IMR-90 (cell line): ENCODE measurements at regions not wholly inside any gene's neighbourhood (a gene's known extent, or its start where the extent isn't known, plus 50 kb on each side); places are given as distances from the start of the nearest gene placed in this dataset.

Source experiments
- ATAC-seq: fragments of 200-7000 bp; cut with Tn5 transposase; 2 replicates; pipeline ENCODE4 v1.9.1; 2020; ENCODE audit warnings: low read depth, mild to moderate bottlenecking, moderate library complexity
- BruUV-seq: library from RNA; stranded (reverse); fragments of 400-500 nt; replicated peaks from 2 replicates; lab custom pipeline; 2021; lab: Mats Ljungman, UMichigan
- CTCF ChIA-PET: fragments of 300-600 bp; formaldehyde crosslinking; extraction: SDS; loops from one replicate; lab custom pipeline; 2021; ENCODE audit warnings: antibody characterized with exemption; lab: Yijun Ruan, JAX
- POLR2A ChIA-PET: fragments of 300-600 bp; sonication (Branson Sonifier 250); formaldehyde crosslinking; loops from one replicate; lab custom pipeline; 2022; ENCODE audit warnings: antibody characterized with exemption; ENCODE audit not compliant: unreplicated experiment; lab: Charles Lee
- DNase-seq: peaks from one replicate; pipeline ENCODE4 v3.0.0; 2013
- H2AFZ ChIP-seq: replicated peaks from 2 replicates; pipeline ENCODE3; 2013; ENCODE audit warnings: low read length, mild to moderate bottlenecking; ENCODE audit not compliant: poor library complexity
- H2AK5ac ChIP-seq: 2 replicates; pipeline ENCODE4 v1.6.1; 2013; ENCODE audit warnings: low read depth, low read length, inconsistent platforms
- H2AK9ac ChIP-seq: replicated peaks from 2 replicates; pipeline ENCODE3; 2013; ENCODE audit warnings: mild to moderate bottlenecking, low read depth, low read length, moderate library complexity; ENCODE audit not compliant: poor library complexity
- H2BK120ac ChIP-seq: 2 replicates; pipeline ENCODE4 v1.6.1; 2013; ENCODE audit warnings: low read depth, low read length, inconsistent platforms
- H2BK15ac ChIP-seq: 3 replicates; pipeline ENCODE4 v1.6.1; 2013; ENCODE audit warnings: low read depth, low read length, inconsistent platforms
- H2BK20ac ChIP-seq: 2 replicates; pipeline ENCODE4 v1.6.1; 2013; ENCODE audit warnings: low read depth, mild to moderate bottlenecking, inconsistent platforms, low read length, moderate library complexity
- H2BK5ac ChIP-seq: 2 replicates; pipeline ENCODE4 v1.6.1; 2013; ENCODE audit warnings: mild to moderate bottlenecking, low read depth, low read length, inconsistent platforms; ENCODE audit not compliant: poor library complexity, severe bottlenecking
- H3K14ac ChIP-seq: replicated peaks from 2 replicates; pipeline ENCODE4 v1.6.1; 2013; ENCODE audit warnings: low read depth, low read length, inconsistent platforms
- H3K18ac ChIP-seq: 2 replicates; pipeline ENCODE4 v1.6.1; 2013; ENCODE audit warnings: low read depth, low read length, control low read depth
- H3K23ac ChIP-seq: 2 replicates; pipeline ENCODE4 v1.6.1; 2013; ENCODE audit warnings: low read depth, low read length, inconsistent platforms
- H3K27ac ChIP-seq: 2 replicates; pipeline ENCODE4 v1.5.1; 2013; ENCODE audit warnings: mild to moderate bottlenecking, control low read depth, low read length; ENCODE audit not compliant: insufficient read depth
- H3K27me3 ChIP-seq: 2 replicates; pipeline ENCODE4 v1.6.1; 2013; ENCODE audit warnings: low read length; ENCODE audit not compliant: control insufficient read depth, insufficient read depth
- H3K36me3 ChIP-seq: 2 replicates; pipeline ENCODE4 v1.6.1; 2013; ENCODE audit warnings: low read length, mixed read lengths; ENCODE audit not compliant: control insufficient read depth, insufficient read depth
- H3K4ac ChIP-seq: 2 replicates; pipeline ENCODE4 v1.6.1; 2013; ENCODE audit warnings: low read depth, low read length, inconsistent platforms
- H3K4me1 ChIP-seq: 2 replicates; pipeline ENCODE4 v1.6.1; 2013; ENCODE audit warnings: low read length, mixed read lengths; ENCODE audit not compliant: control insufficient read depth, insufficient read depth
- H3K4me2 ChIP-seq: 2 replicates; pipeline ENCODE4 v1.6.1; 2013; ENCODE audit warnings: low read depth, mild to moderate bottlenecking, control low read depth, low read length, moderate library complexity
- H3K4me3 ChIP-seq: 2 replicates; pipeline ENCODE4 v1.5.1; 2013; ENCODE audit warnings: low read depth, mild to moderate bottlenecking, control low read depth, low read length, moderate library complexity; ENCODE audit not compliant: insufficient read depth
- H3K56ac ChIP-seq: 2 replicates; pipeline ENCODE4 v1.6.1; 2013; ENCODE audit warnings: low read length, inconsistent platforms; ENCODE audit not compliant: insufficient read depth; ENCODE audit errors: extremely low read depth
- H3K79me1 ChIP-seq, 2 experiments: 2 replicates each; pipeline ENCODE4 v1.6.1; 2013; ENCODE audit warnings: low read length in 2 of 2, inconsistent platforms in 1 of 2, low read depth in 1 of 2
- H3K9ac ChIP-seq: 2 replicates; pipeline ENCODE4 v1.6.1; 2013; ENCODE audit warnings: low read depth, low read length, control low read depth
- H3K9me1 ChIP-seq: 2 replicates; pipeline ENCODE4 v1.6.1; 2013; ENCODE audit warnings: low read length, inconsistent platforms; ENCODE audit not compliant: insufficient read depth
- H3K9me3 ChIP-seq: 2 replicates; pipeline ENCODE4 v1.6.1; 2013; ENCODE audit warnings: low read length; ENCODE audit not compliant: control insufficient read depth, insufficient read depth
- H4K20me1 ChIP-seq: 2 replicates; pipeline ENCODE4 v1.6.1; 2013; ENCODE audit warnings: low read length, inconsistent platforms; ENCODE audit not compliant: insufficient read depth
- H4K5ac ChIP-seq: 2 replicates; pipeline ENCODE4 v1.6.1; 2013; ENCODE audit warnings: mild to moderate bottlenecking, low read depth, low read length, control low read depth
- H4K8ac ChIP-seq, 2 experiments: 2 replicates each; pipeline ENCODE4 v1.6.1; 2013; ENCODE audit warnings: low read depth in 2 of 2, low read length in 2 of 2, control low read depth in 1 of 2, inconsistent platforms in 1 of 2
- H4K91ac ChIP-seq: 2 replicates; pipeline ENCODE4 v1.6.1; 2013; ENCODE audit warnings: low read depth, low read length, inconsistent platforms; ENCODE audit not compliant: insufficient read depth
- MAZ ChIP-seq: IDR thresholded peaks from 2 replicates; pipeline ENCODE4 v1.6.1; 2012; ENCODE audit warnings: low read depth, mild to moderate bottlenecking, low read length, improper control_type of control experiment, moderate library complexity, borderline replicate concordance
- RCOR1 ChIP-seq: IDR thresholded peaks from 2 replicates; pipeline ENCODE4 v1.6.1; 2012; ENCODE audit warnings: mild to moderate bottlenecking, low read length, improper control_type of control experiment; ENCODE audit not compliant: insufficient replicate concordance
- WGBS, 2 experiments: methylation state at CpG; one replicate each; pipeline versions ENCODE4 v1.1.5 to v1.1.7; 2013; ENCODE audit warnings: missing lambda C conversion rate in 2 of 2; ENCODE audit not compliant: insufficient read length in 1 of 2; ENCODE audit errors: extremely low coverage in 2 of 2; 5-methylcytosine and 5-hydroxymethylcytosine counted together
- dilution Hi-C: fragments of 300-500 bp; cut with HindIII; formaldehyde crosslinking; loops from one replicate; pipeline ENCODE4 v1.14.3; 2018; ENCODE audit warnings: low sequenced_read_pairs; ENCODE audit not compliant: unreplicated experiment
- in situ Hi-C: fragments of 300-500 bp; cut with MboI; formaldehyde crosslinking; loops from 3 replicates; pipeline ENCODE4 v1.14.3; 2019; ENCODE audit warnings: low sequenced_read_pairs, inconsistent platforms, mixed read lengths
- intact Hi-C: fragments of 100-400 bp; cut with micrococcal nuclease; formaldehyde crosslinking; loops from 2 replicates; pipeline ENCODE4 v1.10.0; 2022
- TF ChIP-seq, protein P1 (sequence below): conservative IDR thresholded peaks from 2 replicates; pipeline ENCODE4 v1.5.1; 2012; ENCODE audit warnings: mild to moderate bottlenecking, low read depth, low read length, improper control_type of control experiment

DNA sequence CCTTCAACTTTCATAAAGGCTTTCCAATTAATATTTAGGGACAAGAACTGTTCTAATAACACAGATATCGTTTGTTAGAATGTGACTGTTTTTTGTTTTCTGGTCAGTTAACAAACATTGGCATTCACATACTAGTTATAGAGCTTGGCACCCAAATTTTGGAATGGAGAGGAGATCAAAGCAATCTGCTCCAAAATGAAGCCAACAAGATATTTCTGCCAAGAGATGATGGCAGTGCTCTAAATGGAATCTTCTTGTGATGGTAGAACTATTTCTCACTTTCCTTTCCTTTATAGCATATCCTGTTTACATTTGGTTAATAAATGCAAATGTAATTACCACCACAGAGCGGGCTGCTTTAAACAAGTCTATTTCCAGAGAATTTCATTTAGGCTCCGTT, 208.3 kb upstream of the RIMS1 start:
- H2BK20ac ChIP-seq, result no peak overlapping the region
- no peaks in the 10 kb centered on the region for H3K4me1 ChIP-seq
- H4K91ac ChIP-seq, result no peak overlapping the region
- H3K56ac ChIP-seq, result no peak overlapping the region
- intact Hi-C loops, result no loop called here
- no peaks in the 10 kb centered on the region for H3K79me1 ChIP-seq
- H3K4me3 ChIP-seq, result no peak overlapping the region
- no CpG with 5 or more reads among the region's 3 CpGs for WGBS, 2 experiments
- no peaks in the 10 kb centered on the region for H3K27me3 ChIP-seq
- H3K27ac ChIP-seq, result no peak overlapping the region
- H3K4me2 ChIP-seq, result no peak overlapping the region
- H2AK5ac ChIP-seq, result no peak overlapping the region
- TF ChIP-seq, protein P1, sequence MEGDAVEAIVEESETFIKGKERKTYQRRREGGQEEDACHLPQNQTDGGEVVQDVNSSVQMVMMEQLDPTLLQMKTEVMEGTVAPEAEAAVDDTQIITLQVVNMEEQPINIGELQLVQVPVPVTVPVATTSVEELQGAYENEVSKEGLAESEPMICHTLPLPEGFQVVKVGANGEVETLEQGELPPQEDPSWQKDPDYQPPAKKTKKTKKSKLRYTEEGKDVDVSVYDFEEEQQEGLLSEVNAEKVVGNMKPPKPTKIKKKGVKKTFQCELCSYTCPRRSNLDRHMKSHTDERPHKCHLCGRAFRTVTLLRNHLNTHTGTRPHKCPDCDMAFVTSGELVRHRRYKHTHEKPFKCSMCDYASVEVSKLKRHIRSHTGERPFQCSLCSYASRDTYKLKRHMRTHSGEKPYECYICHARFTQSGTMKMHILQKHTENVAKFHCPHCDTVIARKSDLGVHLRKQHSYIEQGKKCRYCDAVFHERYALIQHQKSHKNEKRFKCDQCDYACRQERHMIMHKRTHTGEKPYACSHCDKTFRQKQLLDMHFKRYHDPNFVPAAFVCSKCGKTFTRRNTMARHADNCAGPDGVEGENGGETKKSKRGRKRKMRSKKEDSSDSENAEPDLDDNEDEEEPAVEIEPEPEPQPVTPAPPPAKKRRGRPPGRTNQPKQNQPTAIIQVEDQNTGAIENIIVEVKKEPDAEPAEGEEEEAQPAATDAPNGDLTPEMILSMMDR, result no peak
- TF ChIP-seq RCOR1, result no peak
- no peak for TF ChIP-seq MAZ
- no peak overlapping the region for H3K18ac ChIP-seq
- dilution Hi-C loops, result no loop called here
- ChIA-PET CTCF (no interaction called here), POLR2A (no interaction called here)
- no peak overlapping the region for H3K14ac ChIP-seq
- H3K9me3 ChIP-seq, result no peaks in the 10 kb centered on the region
- no peak overlapping the region for H3K23ac ChIP-seq
- H3K9ac ChIP-seq, result no peak overlapping the region
- H4K20me1 ChIP-seq, result no peaks in the 10 kb centered on the region
- no peak overlapping the region for H2BK120ac ChIP-seq
- H3K36me3 ChIP-seq, result no peaks in the 10 kb centered on the region
- DNase-seq (no peak), ATAC-seq (no peak)
- no peak overlapping the region for H2BK5ac ChIP-seq
- no TSS peak for BruUV-seq
- H2AK9ac ChIP-seq, result no peak overlapping the region
- H4K8ac ChIP-seq, result no peak overlapping the region
- no peak overlapping the region for H3K4ac ChIP-seq
- H2AFZ ChIP-seq, result no peak overlapping the region
- H4K5ac ChIP-seq, result no peak overlapping the region
- H3K9me1 ChIP-seq, result no peaks in the 10 kb centered on the region
- no peak overlapping the region for H2BK15ac ChIP-seq
- in situ Hi-C loops, result no loop called here
